CD4-positive, alpha-beta T cell (primary cell): ENCODE measurements at regions not wholly inside any gene's neighbourhood (a gene's known extent, or its start where the extent isn't known, plus 50 kb on each side); places are given as distances from the start of the nearest gene placed in this dataset.

Experiments used
- ATAC-seq: fragments of 200-7000 bp; cut with Tn5 transposase; one replicate; pipeline ENCODE4 v1.10.0; 2022; ENCODE audit warnings: mild to moderate bottlenecking; ENCODE audit not compliant: poor library complexity
- CTCF ChIA-PET: fragments of 350-600 bp; sonication (Branson Sonifier 250); formaldehyde crosslinking; loops from one replicate; lab custom pipeline; 2021; ENCODE audit warnings: antibody characterized with exemption, inconsistent platforms; lab: Charles Lee
- POLR2A ChIA-PET: fragments of 350-600 bp; sonication (Branson Sonifier 250); formaldehyde crosslinking; loops from one replicate; lab custom pipeline; 2021; ENCODE audit warnings: antibody characterized with exemption, inconsistent platforms; lab: Charles Lee
- DNase-seq, 14 experiments: peaks; one replicate each; pipeline ENCODE4 v3.0.0-alpha.2; 2013 to 2020; ENCODE audit warnings: mixed read lengths in 2 of 14
- H3K27ac ChIP-seq, 2 donors: one replicate each; pipeline versions ENCODE4 v1.5.1 to v1.7.0; 2013; ENCODE audit warnings: low read length in 2 of 2, low read depth in 1 of 2, mild to moderate bottlenecking in 1 of 2
- H3K27me3 ChIP-seq, 2 experiments: 1 replicate in 1 of 2; 2 replicates in 1 of 2; pipeline versions ENCODE4 v1.6.1 to v1.7.0; 2013; ENCODE audit warnings: low read length in 2 of 2, control low read depth in 1 of 2, mild to moderate bottlenecking in 1 of 2, moderate library complexity in 1 of 2; ENCODE audit not compliant: insufficient read depth in 2 of 2, control insufficient read depth in 1 of 2
- H3K36me3 ChIP-seq: one replicate; pipeline ENCODE4 v1.6.1; 2013; ENCODE audit warnings: low read length, control low read depth; ENCODE audit not compliant: insufficient read depth
- H3K4me1 ChIP-seq: one replicate; pipeline ENCODE4 v1.6.1; 2013; ENCODE audit warnings: low read length, control low read depth; ENCODE audit not compliant: insufficient read depth
- H3K4me3 ChIP-seq: one replicate; pipeline ENCODE4 v1.5.1; 2013; ENCODE audit warnings: mild to moderate bottlenecking, low read length, moderate library complexity
- H3K9me3 ChIP-seq, 2 experiments: 1 replicate in 1 of 2; 2 replicates in 1 of 2; pipeline versions ENCODE4 v1.6.1 to v1.7.0; 2013; ENCODE audit warnings: low read length in 2 of 2, mild to moderate bottlenecking in 2 of 2, control low read depth in 1 of 2, moderate library complexity in 1 of 2; ENCODE audit not compliant: control insufficient read depth in 1 of 2, insufficient read depth in 1 of 2
- H3K27ac Mint-ChIP-seq: one replicate; pipeline ENCODE4 v1.8.0; 2020; ENCODE audit warnings: mixed read lengths
- H3K27me3 Mint-ChIP-seq: one replicate; pipeline ENCODE4 v1.8.0; 2021; ENCODE audit warnings: mixed read lengths
- H3K36me3 Mint-ChIP-seq: one replicate; pipeline ENCODE4 v1.8.0; 2021; ENCODE audit warnings: low read depth, mixed read lengths
- H3K4me1 Mint-ChIP-seq: one replicate; pipeline ENCODE4 v1.8.0; 2021; ENCODE audit warnings: low read depth, mixed read lengths
- H3K4me3 Mint-ChIP-seq: one replicate; pipeline ENCODE4 v1.8.0; 2020; ENCODE audit warnings: mild to moderate bottlenecking, mixed read lengths
- H3K9me3 Mint-ChIP-seq: one replicate; pipeline ENCODE4 v1.8.0; 2020; ENCODE audit warnings: mixed read lengths
- intact Hi-C, 2 experiments: fragments of 100-400 bp; cut with DNase I in 1 of 2; cut with micrococcal nuclease in 1 of 2; formaldehyde crosslinking; loops; one replicate each; pipeline versions ENCODE4 v1.15.1 to v1.9.0; 2023 to 2025; cut with DNase I, micrococcal nuclease
- TF ChIP-seq, protein P1 (sequence below): fragments of 200-600 bp; IDR thresholded peaks from one replicate; pipeline ENCODE4 v1.8.0; 2022; ENCODE audit warnings: antibody characterized with exemption, mild to moderate bottlenecking

DNA sequence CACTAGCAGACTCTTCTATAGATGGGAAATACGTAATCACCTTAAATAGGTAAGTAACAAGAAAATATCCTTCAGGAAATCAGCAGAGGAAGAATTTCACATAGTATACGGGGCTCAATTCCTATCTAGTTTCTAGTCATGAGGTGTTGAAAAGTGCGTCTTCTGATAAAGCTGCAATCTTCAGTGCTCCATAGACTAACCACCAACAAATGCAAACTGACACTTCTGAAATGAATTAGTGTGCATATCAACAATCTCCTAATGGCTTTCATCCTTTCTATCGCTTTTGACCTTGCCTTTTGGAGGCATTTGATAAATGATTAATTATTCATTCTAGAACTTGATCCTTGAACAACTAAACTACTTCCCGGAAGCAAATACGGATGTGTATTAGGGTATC, 2306.6 kb upstream of the AGA start:
- ChIA-PET POLR2A (no interaction called here), CTCF (no interaction called here)
- DNase-seq (no peak), ATAC-seq (no peak)
- peaks cover 10% of the 10 kb centered on the region for H3K9me3 Mint-ChIP-seq
- H3K4me3 Mint-ChIP-seq: no peak overlapping the region
- no peak overlapping the region for H3K27ac Mint-ChIP-seq
- TF ChIP-seq, protein P1, sequence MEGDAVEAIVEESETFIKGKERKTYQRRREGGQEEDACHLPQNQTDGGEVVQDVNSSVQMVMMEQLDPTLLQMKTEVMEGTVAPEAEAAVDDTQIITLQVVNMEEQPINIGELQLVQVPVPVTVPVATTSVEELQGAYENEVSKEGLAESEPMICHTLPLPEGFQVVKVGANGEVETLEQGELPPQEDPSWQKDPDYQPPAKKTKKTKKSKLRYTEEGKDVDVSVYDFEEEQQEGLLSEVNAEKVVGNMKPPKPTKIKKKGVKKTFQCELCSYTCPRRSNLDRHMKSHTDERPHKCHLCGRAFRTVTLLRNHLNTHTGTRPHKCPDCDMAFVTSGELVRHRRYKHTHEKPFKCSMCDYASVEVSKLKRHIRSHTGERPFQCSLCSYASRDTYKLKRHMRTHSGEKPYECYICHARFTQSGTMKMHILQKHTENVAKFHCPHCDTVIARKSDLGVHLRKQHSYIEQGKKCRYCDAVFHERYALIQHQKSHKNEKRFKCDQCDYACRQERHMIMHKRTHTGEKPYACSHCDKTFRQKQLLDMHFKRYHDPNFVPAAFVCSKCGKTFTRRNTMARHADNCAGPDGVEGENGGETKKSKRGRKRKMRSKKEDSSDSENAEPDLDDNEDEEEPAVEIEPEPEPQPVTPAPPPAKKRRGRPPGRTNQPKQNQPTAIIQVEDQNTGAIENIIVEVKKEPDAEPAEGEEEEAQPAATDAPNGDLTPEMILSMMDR: no peak
- intact Hi-C loops: no loop called here
- H3K27me3 ChIP-seq: no peaks in the 10 kb centered on the region
- H3K9me3 ChIP-seq: no peaks in the 10 kb centered on the region
- H3K27ac ChIP-seq: no peak overlapping the region
- H3K4me1 Mint-ChIP-seq: no peaks in the 10 kb centered on the region
- no peak overlapping the region for H3K4me3 ChIP-seq
- H3K4me1 ChIP-seq: no peaks in the 10 kb centered on the region
- H3K36me3 Mint-ChIP-seq: no peaks in the 10 kb centered on the region
- no peaks in the 10 kb centered on the region for H3K27me3 Mint-ChIP-seq
- no peaks in the 10 kb centered on the region for H3K36me3 ChIP-seq

DNA sequence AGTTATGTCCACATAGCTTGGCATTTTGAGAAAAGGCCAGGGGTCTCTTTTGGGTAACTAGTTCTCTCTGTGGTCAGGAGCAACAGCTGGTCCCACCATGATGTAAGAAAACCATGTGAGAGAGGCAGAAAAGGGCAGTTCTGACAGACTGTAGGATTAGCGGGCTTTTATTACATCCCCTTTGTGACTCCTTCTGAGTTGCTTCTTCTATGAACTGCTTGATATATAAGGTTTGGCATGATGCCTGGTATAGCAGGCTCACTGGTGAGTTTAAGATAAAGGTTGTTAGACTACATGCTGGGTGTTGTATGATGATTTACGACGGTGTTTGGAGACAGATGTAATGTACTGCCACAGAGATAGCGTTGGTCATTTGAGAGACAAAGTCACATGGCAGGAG, 2308.1 kb upstream of the AGA start:
- TF ChIP-seq, protein P1: no peak
- intact Hi-C loops: no loop called here

DNA sequence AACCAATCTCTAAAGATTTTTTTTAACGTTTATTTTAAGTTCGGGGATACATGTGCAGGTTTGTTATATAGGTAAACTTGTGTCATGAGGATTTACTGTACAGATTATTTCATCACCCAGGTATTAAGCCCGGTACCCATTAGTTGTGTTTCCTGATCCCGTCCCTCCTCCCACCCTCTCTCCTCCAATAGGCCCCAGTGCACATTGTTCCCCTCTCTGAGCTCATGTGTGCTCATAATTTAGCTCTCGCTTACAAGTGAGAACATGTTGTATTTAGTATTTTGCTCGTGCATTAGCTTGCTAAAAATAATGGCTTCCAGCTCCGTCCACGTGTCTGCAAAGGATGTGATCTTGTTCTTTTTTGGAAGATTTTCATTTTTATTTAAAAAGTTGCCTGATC, 2309.4 kb upstream of the AGA start:
- Histone ChIP-seq H3K4me3 (no peak overlapping the region), H3K36me3 (no peaks in the 10 kb centered on the region), H3K27ac (no peak overlapping the region), H3K9me3 (no peaks in the 10 kb centered on the region), H3K4me1 (no peaks in the 10 kb centered on the region), H3K27me3 (no peaks in the 10 kb centered on the region)
- no peaks in the 10 kb centered on the region for H3K4me1 Mint-ChIP-seq
- H3K27ac Mint-ChIP-seq: no peak overlapping the region
- CTCF ChIA-PET: no interaction called here
- intact Hi-C loops: no loop called here
- TF ChIP-seq, protein P1: no peak
- H3K9me3 Mint-ChIP-seq: peaks cover 6% of the 10 kb centered on the region
- POLR2A ChIA-PET: no interaction called here
- ATAC-seq: no peak
- H3K4me3 Mint-ChIP-seq: no peak overlapping the region
- no peaks in the 10 kb centered on the region for H3K36me3 Mint-ChIP-seq
- no peaks in the 10 kb centered on the region for H3K27me3 Mint-ChIP-seq
- DNase-seq: no peak

More for the DNA sequence above, 2308.1 kb upstream of the AGA start:
- POLR2A ChIA-PET: no interaction called here
- no peaks in the 10 kb centered on the region for H3K36me3 ChIP-seq
- ATAC-seq (no peak), DNase-seq (no peak)
- H3K4me3 ChIP-seq: no peak overlapping the region
- H3K27ac ChIP-seq: no peak overlapping the region
- Mint-ChIP-seq H3K27ac (no peak overlapping the region), H3K4me1 (no peaks in the 10 kb centered on the region), H3K9me3 (peaks cover 10% of the 10 kb centered on the region), H3K36me3 (no peaks in the 10 kb centered on the region), H3K4me3 (no peak overlapping the region), H3K27me3 (no peaks in the 10 kb centered on the region)
- no peaks in the 10 kb centered on the region for H3K9me3 ChIP-seq
- no peaks in the 10 kb centered on the region for H3K27me3 ChIP-seq
- H3K4me1 ChIP-seq: no peaks in the 10 kb centered on the region
- CTCF ChIA-PET: no interaction called here
